RWPE1 (cell line): ENCODE measurements at regions not wholly inside any gene's neighbourhood (a gene's known extent, or its start where the extent isn't known, plus 50 kb on each side); places are given as distances from the start of the nearest gene placed in this dataset.
A peak's percentile ranks its signal among the peaks of the same experiment; 100 is the strongest.

ENCODE experiments used
- CTCF ChIA-PET: fragments of 350-600 bp; sonication (Branson Sonifier 250); formaldehyde crosslinking; extraction: SDS; loops from one replicate; lab custom pipeline; 2021; lab: Yijun Ruan, JAX
- POLR2A ChIA-PET: fragments of 400-600 bp; formaldehyde crosslinking; extraction: SDS; loops from one replicate; lab custom pipeline; 2020; ENCODE audit warnings: antibody characterized with exemption; ENCODE audit not compliant: low non-redundant PET; lab: Yijun Ruan, JAX
- DNase-seq: peaks from one replicate; pipeline ENCODE4 v3.0.0; 2012; ENCODE audit warnings: low spot score
- H3K27ac ChIP-seq: fragments of 450-650 bp; 2 replicates; pipeline ENCODE4 v1.5.1; 2017
- CTCF ChIP-seq: fragments of 450-650 bp; conservative IDR thresholded peaks from 2 replicates; pipeline ENCODE4 v1.5.1; 2017; ENCODE audit warnings: low read depth, mild to moderate bottlenecking

GRCh38 chr17:79423811-79424465, 186.9 kb downstream of the RBFOX3 start:
- CTCF ChIA-PET, result interaction anchor here (0.6 to 1.0 kb wide), 2 partner anchors 10 to 19 kb away, joined by 3 to 4 read pairs; no protein-coding TSS in a partner anchor
- no peak overlapping the region for H3K27ac ChIP-seq
- no peak for DNase-seq
- POLR2A ChIA-PET, result no interaction called here
- no peak for TF ChIP-seq CTCF

DNA sequence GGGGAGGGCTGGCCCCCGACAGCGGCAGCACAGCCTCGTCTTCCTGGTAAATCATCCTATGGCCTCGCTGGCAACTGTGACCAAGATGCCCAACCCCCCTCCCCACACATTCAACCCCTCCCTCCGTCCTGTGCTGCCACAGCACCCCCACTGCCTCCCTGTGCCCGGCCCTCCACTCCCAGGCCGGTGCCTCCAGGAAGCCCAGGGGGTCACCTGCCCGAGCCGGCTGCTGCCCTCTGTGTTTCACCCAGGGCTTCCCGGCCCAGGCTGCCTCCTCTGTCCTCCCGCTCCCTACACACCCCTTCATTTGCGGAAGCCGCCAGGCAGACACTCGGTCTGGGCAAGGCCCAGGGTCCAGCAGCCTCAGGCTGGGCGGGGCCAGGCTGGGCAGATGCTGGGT, 188.6 kb downstream of the RBFOX3 start:
- TF ChIP-seq CTCF, result no peak
- ChIA-PET CTCF (no interaction called here), POLR2A (no interaction called here)
- no peak overlapping the region for H3K27ac ChIP-seq
- DNase-seq, result no peak

GRCh38 chr17:79420318-79421243, 190.3 kb downstream of the RBFOX3 start:
- DNase-seq, result peak; percentile 12
- ChIA-PET CTCF (no interaction called here), POLR2A (no interaction called here)
- no peak for TF ChIP-seq CTCF
- no peak overlapping the region for H3K27ac ChIP-seq

- no peak overlapping the region for H3K27ac ChIP-seq
- ChIA-PET CTCF (interaction anchor here (0.5 kb wide), 1 partner anchor 197 kb away, joined by 4 read pairs; no protein-coding TSS in a partner anchor), POLR2A (no interaction called here)
- TF ChIP-seq CTCF, result no peak
- no peak for DNase-seq
Measured at GRCh38 chr17:79417476-79417988, 193.3 kb downstream of the RBFOX3 start.

DNA sequence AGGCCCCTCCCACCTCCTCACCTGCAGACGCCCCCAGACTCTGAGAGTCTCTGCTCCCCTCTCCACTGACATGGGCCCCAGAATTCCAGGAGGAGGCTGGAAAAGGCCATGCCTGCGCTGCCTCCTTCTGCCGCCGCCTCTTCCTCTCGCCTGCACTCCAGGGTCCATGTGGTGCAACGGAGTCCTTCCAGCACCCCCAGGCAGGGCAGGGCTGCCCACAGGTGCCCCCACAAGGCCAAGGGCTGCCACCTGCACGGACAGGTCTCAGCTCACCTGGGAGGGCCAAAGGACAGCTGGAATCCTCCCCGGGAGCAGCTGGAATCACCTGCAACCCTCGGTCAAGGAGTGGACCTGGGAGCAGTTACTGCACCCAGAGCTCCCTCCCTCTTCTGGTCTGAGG, 194.9 kb downstream of the RBFOX3 start:
- CTCF ChIA-PET, result interaction anchor here (0.6 to 0.7 kb wide), 3 partner anchors 150 to 370 kb away, joined by 3 to 4 read pairs (median 4); no protein-coding TSS in a partner anchor
- DNase-seq, result no peak
- POLR2A ChIA-PET, result no interaction called here
- no peak for TF ChIP-seq CTCF
- no peak overlapping the region for H3K27ac ChIP-seq

GRCh38 chr17:79415365-79415764, 195.5 kb downstream of the RBFOX3 start:
- no peak for TF ChIP-seq CTCF
- ChIA-PET CTCF (interaction anchor here (0.6 to 0.7 kb wide), 2 partner anchors 151 to 370 kb away, joined by 3 to 4 read pairs; no protein-coding TSS in a partner anchor), POLR2A (no interaction called here)
- DNase-seq, result no peak
- no peak overlapping the region for H3K27ac ChIP-seq
